MM.1S (cell line): ENCODE measurements at regions not wholly inside any gene's neighbourhood (a gene's known extent, or its start where the extent isn't known, plus 50 kb on each side); places are given as distances from the start of the nearest gene placed in this dataset.

ENCODE experiments used
- EZH2 ChIP-seq: fragments of 300-600 bp; sonication (generic); optimal IDR thresholded peaks from 2 replicates; pipeline ENCODE3; 2017; ENCODE audit warnings: low read depth, mild to moderate bottlenecking, antibody characterized with exemption, low read length, mixed read lengths
- EZH2phosphoT487 ChIP-seq: fragments of 300-600 bp; sonication (generic); IDR thresholded peaks from 2 replicates; pipeline ENCODE4 v1.6.1; 2018; ENCODE audit warnings: antibody characterized with exemption, low read length
- TF ChIP-seq, protein P1 (sequence below): fragments of 300-600 bp; sonication (generic); IDR thresholded peaks from 2 replicates; pipeline ENCODE4 v1.5.1; 2016; ENCODE audit warnings: antibody characterized with exemption, low read length, mixed read lengths

GRCh38 chr7:45242698-45243097, 85.1 kb downstream of the RAMP3 start:
- TF ChIP-seq EZH2phosphoT487 = no peak
- TF ChIP-seq, protein P1, sequence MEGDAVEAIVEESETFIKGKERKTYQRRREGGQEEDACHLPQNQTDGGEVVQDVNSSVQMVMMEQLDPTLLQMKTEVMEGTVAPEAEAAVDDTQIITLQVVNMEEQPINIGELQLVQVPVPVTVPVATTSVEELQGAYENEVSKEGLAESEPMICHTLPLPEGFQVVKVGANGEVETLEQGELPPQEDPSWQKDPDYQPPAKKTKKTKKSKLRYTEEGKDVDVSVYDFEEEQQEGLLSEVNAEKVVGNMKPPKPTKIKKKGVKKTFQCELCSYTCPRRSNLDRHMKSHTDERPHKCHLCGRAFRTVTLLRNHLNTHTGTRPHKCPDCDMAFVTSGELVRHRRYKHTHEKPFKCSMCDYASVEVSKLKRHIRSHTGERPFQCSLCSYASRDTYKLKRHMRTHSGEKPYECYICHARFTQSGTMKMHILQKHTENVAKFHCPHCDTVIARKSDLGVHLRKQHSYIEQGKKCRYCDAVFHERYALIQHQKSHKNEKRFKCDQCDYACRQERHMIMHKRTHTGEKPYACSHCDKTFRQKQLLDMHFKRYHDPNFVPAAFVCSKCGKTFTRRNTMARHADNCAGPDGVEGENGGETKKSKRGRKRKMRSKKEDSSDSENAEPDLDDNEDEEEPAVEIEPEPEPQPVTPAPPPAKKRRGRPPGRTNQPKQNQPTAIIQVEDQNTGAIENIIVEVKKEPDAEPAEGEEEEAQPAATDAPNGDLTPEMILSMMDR = no peak
- no peak for TF ChIP-seq EZH2
